Stimulated activated CD8-positive, alpha-beta memory T cell treated with anti-CD3 and anti-CD28 coated beads, Interleukin-4, amount 100 ng/mL, for 48 hours (primary cell): ENCODE measurements at regions not wholly inside any gene's neighbourhood (a gene's known extent, or its start where the extent isn't known, plus 50 kb on each side); places are given as distances from the start of the nearest gene placed in this dataset.
"Not testable (repeated sequence)": the region's sequence is repeated elsewhere in the genome, so short reads cannot be mapped to it uniquely, and the experiment has no call there.

Experiments
- DNase-seq: peaks from one replicate; pipeline ENCODE4 v3.0.0-alpha.2; 2020

GRCh38 chrX:109880629-109881028 lies 122.3 kb upstream of the TMEM164 start:
- no peak for DNase-seq

- DNase-seq: peak; percentile 34
These were observed 116.7 kb upstream of the TMEM164 start for GRCh38 chrX:109886122-109886761.

- DNase-seq: no peak
These were observed 113.5 kb upstream of the TMEM164 start for GRCh38 chrX:109889289-109890006.

- no peak for DNase-seq
These were observed 112.6 kb upstream of the TMEM164 start for GRCh38 chrX:109890300-109890699.

GRCh38 chrX:109890910-109891502 lies 111.9 kb upstream of the TMEM164 start:
- peak; percentile 60 for DNase-seq

GRCh38 chrX:109896024-109896423 lies 106.9 kb upstream of the TMEM164 start:
- not testable (repeated sequence) for DNase-seq

- no peak for DNase-seq
These were observed 100.2 kb upstream of the TMEM164 start for GRCh38 chrX:109902665-109903064.

- DNase-seq: no peak
These were observed 91.9 kb upstream of the TMEM164 start for GRCh38 chrX:109911046-109911445.

- DNase-seq: not testable (repeated sequence)
These were observed 89.9 kb upstream of the TMEM164 start for GRCh38 chrX:109912993-109913392.

GRCh38 chrX:109914114-109914849 lies 88.6 kb upstream of the TMEM164 start:
- DNase-seq: no peak

- no peak for DNase-seq
These were observed 84.2 kb upstream of the TMEM164 start for GRCh38 chrX:109918753-109919152.

GRCh38 chrX:109920325-109920724 lies 82.6 kb upstream of the TMEM164 start:
- DNase-seq: no peak

- no peak for DNase-seq
These were observed 82.0 kb upstream of the TMEM164 start for GRCh38 chrX:109920868-109921267.

GRCh38 chrX:109922190-109922589 lies 80.7 kb upstream of the TMEM164 start:
- no peak for DNase-seq

GRCh38 chrX:109925003-109925402 lies 77.9 kb upstream of the TMEM164 start:
- not testable (repeated sequence) for DNase-seq

GRCh38 chrX:109925656-109926055 lies 77.3 kb upstream of the TMEM164 start:
- no peak for DNase-seq

GRCh38 chrX:109926118-109926517 lies 76.8 kb upstream of the TMEM164 start:
- DNase-seq: no peak

GRCh38 chrX:109926743-109927662 lies 75.9 kb upstream of the TMEM164 start:
- no peak for DNase-seq

- no peak for DNase-seq
These were observed 75.1 kb upstream of the TMEM164 start for GRCh38 chrX:109927663-109928273.

GRCh38 chrX:109928596-109929335 lies 74.1 kb upstream of the TMEM164 start:
- DNase-seq: no peak

- DNase-seq: no peak
These were observed 71.2 kb upstream of the TMEM164 start for GRCh38 chrX:109931677-109932076.
